Glutamatergic neuron (in vitro differentiated cells): ENCODE measurements at regions not wholly inside any gene's neighbourhood (a gene's known extent, or its start where the extent isn't known, plus 50 kb on each side); places are given as distances from the start of the nearest gene placed in this dataset.

Experiments used
- DNase-seq: peaks from one replicate; pipeline ENCODE4 v3.0.0; 2022
- H3K27ac Mint-ChIP-seq: one replicate; pipeline ENCODE4 v1.8.0; 2020; ENCODE audit warnings: mild to moderate bottlenecking, mixed read lengths, inconsistent platforms; ENCODE audit not compliant: unreplicated experiment
- H3K27me3 Mint-ChIP-seq: one replicate; pipeline ENCODE4 v1.8.0; 2020; ENCODE audit warnings: mild to moderate bottlenecking, moderate library complexity, mixed read lengths, inconsistent platforms; ENCODE audit not compliant: unreplicated experiment
- H3K36me3 Mint-ChIP-seq: one replicate; pipeline ENCODE4 v1.8.0; 2020; ENCODE audit warnings: mild to moderate bottlenecking, mixed read lengths, inconsistent platforms; ENCODE audit not compliant: unreplicated experiment
- H3K4me1 Mint-ChIP-seq: one replicate; pipeline ENCODE4 v1.8.0; 2020; ENCODE audit warnings: mild to moderate bottlenecking, low read depth, mixed read lengths, inconsistent platforms; ENCODE audit not compliant: unreplicated experiment
- H3K4me3 Mint-ChIP-seq: one replicate; pipeline ENCODE4 v1.8.0; 2020; ENCODE audit warnings: mild to moderate bottlenecking, mixed read lengths, inconsistent platforms; ENCODE audit not compliant: unreplicated experiment
- H3K9me3 Mint-ChIP-seq: one replicate; pipeline ENCODE4 v1.8.0; 2020; ENCODE audit warnings: mild to moderate bottlenecking, moderate library complexity, mixed read lengths, inconsistent platforms; ENCODE audit not compliant: unreplicated experiment
- TF ChIP-seq, protein P1 (sequence below): fragments of 200-600 bp; sonication (generic); IDR thresholded peaks from one replicate; pipeline ENCODE4 v1.5.0; 2021; ENCODE audit not compliant: partially characterized antibody, unreplicated experiment

DNA sequence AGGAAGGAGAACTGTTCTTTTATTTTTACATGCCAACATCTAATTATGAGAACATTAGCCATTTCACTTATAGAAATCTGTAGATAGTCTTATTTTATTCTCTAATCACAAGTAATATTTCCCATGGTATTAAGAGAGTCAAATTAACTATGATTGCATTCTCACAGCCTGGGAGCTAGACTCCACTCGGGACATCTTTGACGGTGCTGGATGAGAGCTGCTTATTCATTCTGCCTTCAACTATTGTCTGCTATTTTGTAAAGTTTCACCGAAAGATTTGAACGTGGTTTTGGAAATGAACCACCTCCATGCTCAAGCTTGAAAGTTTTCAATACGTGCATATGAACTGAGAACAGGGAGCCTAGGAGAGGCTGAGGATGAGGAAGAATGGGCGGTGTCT lies 264.3 kb upstream of the KLF6 start:
- H3K36me3 Mint-ChIP-seq = no peaks in the 10 kb centered on the region
- no peaks in the 10 kb centered on the region for H3K27me3 Mint-ChIP-seq
- DNase-seq = no peak
- TF ChIP-seq, protein P1, sequence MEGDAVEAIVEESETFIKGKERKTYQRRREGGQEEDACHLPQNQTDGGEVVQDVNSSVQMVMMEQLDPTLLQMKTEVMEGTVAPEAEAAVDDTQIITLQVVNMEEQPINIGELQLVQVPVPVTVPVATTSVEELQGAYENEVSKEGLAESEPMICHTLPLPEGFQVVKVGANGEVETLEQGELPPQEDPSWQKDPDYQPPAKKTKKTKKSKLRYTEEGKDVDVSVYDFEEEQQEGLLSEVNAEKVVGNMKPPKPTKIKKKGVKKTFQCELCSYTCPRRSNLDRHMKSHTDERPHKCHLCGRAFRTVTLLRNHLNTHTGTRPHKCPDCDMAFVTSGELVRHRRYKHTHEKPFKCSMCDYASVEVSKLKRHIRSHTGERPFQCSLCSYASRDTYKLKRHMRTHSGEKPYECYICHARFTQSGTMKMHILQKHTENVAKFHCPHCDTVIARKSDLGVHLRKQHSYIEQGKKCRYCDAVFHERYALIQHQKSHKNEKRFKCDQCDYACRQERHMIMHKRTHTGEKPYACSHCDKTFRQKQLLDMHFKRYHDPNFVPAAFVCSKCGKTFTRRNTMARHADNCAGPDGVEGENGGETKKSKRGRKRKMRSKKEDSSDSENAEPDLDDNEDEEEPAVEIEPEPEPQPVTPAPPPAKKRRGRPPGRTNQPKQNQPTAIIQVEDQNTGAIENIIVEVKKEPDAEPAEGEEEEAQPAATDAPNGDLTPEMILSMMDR = no peak
- no peak overlapping the region for H3K4me3 Mint-ChIP-seq
- no peaks in the 10 kb centered on the region for H3K4me1 Mint-ChIP-seq
- no peak overlapping the region for H3K27ac Mint-ChIP-seq
- H3K9me3 Mint-ChIP-seq = no peaks in the 10 kb centered on the region

DNA sequence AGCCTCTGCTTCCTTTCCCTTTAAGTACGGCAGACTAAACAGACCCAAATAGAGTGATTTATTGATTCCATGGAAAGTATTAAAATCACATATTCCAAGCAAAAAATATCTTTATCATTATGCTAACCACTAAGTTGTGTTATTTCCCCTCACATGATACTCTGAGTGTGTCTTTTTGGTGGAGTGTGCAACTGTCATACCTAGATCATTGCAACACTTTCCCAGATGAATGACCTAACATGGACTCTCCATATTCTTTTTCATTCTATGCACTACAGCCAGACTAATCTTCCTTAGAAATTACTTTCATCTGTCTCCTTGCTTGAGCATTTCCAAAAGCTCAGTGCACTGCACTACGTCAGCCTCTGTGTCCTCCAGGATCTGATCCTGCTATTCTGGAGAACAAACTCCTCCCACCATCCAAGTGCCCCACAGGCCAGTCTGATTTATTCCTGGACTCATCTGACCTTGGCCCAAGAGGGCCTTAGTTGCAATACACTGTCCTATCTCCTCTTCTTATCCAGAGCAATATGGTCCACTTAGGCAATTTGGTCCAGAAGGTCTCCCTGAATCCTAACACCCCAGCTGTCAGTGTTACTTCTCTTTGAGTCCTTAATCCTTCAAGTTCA lies 263.3 kb upstream of the KLF6 start:
- no peaks in the 10 kb centered on the region for H3K36me3 Mint-ChIP-seq
- H3K27ac Mint-ChIP-seq = no peak overlapping the region
- DNase-seq = no peak
- H3K9me3 Mint-ChIP-seq = no peaks in the 10 kb centered on the region
- no peak overlapping the region for H3K4me3 Mint-ChIP-seq
- H3K27me3 Mint-ChIP-seq = no peaks in the 10 kb centered on the region
- no peaks in the 10 kb centered on the region for H3K4me1 Mint-ChIP-seq
- TF ChIP-seq, protein P1 = no peak

DNA sequence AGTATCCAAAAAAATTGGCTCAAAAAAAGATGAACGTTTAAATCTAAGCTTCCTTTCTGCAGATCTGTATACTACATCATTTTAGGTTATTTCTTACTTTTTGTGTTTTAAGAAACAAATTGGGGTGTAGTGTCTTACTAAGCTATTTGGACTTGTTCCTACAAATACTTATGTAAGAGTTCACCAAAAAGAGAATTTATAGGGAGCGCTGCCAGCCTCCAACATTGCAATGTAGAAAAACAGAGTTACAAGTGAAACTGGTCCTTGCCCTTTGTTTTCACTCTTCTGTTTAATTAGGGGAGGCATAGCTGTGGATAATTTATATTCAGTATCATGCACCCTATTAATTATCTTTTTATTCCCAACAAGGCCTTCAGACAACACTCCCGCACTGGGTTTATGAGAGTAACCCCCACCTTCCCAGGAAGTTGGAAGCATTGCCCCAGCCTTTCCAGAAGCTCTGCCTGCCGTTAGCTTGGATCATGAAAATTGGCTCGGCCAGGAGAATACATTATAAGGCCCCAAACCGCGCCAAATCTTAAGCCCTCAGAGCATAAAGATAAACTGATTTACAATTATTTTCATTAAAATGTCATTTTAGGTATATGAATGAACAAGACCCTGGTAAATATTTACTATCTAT lies 261.8 kb upstream of the KLF6 start:
- TF ChIP-seq, protein P1 = no peak
- Mint-ChIP-seq H3K27me3 (no peaks in the 10 kb centered on the region), H3K4me3 (no peak overlapping the region), H3K9me3 (no peaks in the 10 kb centered on the region), H3K4me1 (no peaks in the 10 kb centered on the region), H3K27ac (no peak overlapping the region), H3K36me3 (peaks cover 10% of the 10 kb centered on the region)
- DNase-seq = no peak

DNA sequence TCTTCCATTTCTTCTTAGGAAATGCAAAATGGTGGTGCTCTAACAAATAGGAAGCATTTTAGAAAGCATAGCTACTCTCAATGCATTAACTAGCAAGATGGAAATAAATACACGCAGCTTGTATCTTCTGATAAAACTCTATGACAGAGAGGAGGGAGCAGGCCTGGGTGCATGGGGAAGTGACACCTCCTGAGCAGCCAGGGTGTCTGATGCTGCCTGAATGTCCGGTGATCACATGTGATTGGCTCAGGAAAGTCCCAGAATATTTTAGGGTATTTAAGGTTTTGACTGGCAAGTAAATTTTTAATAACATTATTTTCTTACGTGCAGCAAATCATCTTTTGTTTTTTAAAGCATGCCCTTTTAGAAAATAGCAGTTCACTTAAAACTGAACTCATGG lies 261.0 kb upstream of the KLF6 start:
- H3K9me3 Mint-ChIP-seq = no peaks in the 10 kb centered on the region
- H3K36me3 Mint-ChIP-seq = peaks cover 16% of the 10 kb centered on the region
- no peaks in the 10 kb centered on the region for H3K4me1 Mint-ChIP-seq

More for the DNA sequence above, 261.0 kb upstream of the KLF6 start:
- TF ChIP-seq, protein P1 = no peak
- H3K27ac Mint-ChIP-seq = no peak overlapping the region
- no peaks in the 10 kb centered on the region for H3K27me3 Mint-ChIP-seq
- H3K4me3 Mint-ChIP-seq = no peak overlapping the region
- DNase-seq = no peak
